ENCODE measurements at regions not wholly inside any gene's neighbourhood (a gene's known extent, or its start where the extent isn't known, plus 50 kb on each side); places are given as distances from the start of the nearest gene placed in this dataset.

DNA sequence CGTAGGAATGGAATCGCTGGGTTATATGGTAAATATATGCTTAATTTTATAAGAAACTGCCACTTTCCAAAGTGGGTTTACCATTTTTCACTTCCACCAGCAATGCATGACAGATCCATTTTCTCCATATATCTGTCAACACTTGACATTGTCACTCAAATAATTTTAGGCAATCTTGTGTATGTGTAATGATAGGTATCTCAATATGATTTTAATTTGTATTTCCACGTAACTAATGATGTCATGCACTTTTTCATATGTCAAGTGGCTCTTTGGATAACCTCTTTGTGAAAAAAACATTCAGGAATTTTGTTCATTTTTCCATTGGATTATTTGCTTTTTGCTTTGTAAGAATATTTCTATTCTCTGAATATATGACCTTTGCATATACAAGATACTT, 419.9 kb downstream of the BTBD3 start:
- TF ChIP-seq, protein P1, sequence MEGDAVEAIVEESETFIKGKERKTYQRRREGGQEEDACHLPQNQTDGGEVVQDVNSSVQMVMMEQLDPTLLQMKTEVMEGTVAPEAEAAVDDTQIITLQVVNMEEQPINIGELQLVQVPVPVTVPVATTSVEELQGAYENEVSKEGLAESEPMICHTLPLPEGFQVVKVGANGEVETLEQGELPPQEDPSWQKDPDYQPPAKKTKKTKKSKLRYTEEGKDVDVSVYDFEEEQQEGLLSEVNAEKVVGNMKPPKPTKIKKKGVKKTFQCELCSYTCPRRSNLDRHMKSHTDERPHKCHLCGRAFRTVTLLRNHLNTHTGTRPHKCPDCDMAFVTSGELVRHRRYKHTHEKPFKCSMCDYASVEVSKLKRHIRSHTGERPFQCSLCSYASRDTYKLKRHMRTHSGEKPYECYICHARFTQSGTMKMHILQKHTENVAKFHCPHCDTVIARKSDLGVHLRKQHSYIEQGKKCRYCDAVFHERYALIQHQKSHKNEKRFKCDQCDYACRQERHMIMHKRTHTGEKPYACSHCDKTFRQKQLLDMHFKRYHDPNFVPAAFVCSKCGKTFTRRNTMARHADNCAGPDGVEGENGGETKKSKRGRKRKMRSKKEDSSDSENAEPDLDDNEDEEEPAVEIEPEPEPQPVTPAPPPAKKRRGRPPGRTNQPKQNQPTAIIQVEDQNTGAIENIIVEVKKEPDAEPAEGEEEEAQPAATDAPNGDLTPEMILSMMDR (IDR thresholded peaks at IDR 0.05; ENCODE audit: insufficient read depth, low read length): no peak
- TF ChIP-seq GABPA (IDR thresholded peaks at IDR 0.05; ENCODE audit: low read depth): no peak
- no peak for TF ChIP-seq POLR2AphosphoS5 (IDR thresholded peaks at IDR 0.05; ENCODE audit: low read depth)

All from HL-60 (cell line).